ENCODE measurements at regions not wholly inside any gene's neighbourhood (a gene's known extent, or its start where the extent isn't known, plus 50 kb on each side); places are given as distances from the start of the nearest gene placed in this dataset.

DNA sequence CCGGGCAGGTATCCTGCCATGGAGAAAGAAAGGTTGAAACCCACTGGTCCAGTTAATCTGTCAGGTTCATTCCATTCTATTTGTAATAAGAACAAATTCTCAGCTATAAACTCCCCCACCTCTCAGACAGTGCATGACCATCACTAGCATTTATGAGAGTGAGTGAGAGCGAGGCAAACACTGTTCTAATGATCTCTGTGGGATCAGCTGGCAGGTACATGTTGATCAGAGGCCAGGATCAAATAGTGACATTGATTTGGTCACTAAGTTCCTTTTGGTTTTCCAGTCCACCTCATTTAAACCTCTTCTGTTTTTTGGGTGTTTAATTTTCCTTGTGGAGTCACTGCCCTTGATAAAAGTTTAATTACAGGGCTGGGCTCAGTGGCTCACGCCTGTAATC, 423.1 kb upstream of the CHST9 start:
- CTCF ChIA-PET: interaction anchor here (1.0 to 2.0 kb wide), 6 partner anchors 8 to 590 kb away, joined by 3 to 7 read pairs (median 4); no protein-coding TSS in a partner anchor
- H3K4me1 ChIP-seq (ENCODE audit: control insufficient read depth in 1 of 2, insufficient read depth in 2 of 2, low read length in 2 of 2): no peaks in the 10 kb centered on the region
- BruUV-seq (replicated peaks): no TSS peak
- intact Hi-C loops (cut with micrococcal nuclease): no loop called here
- ATAC-seq (no peak), DNase-seq (ENCODE audit: low read depth, low spot score) (no peak)
- no peak overlapping the region for H3K4me3 ChIP-seq (replicated peaks in 1 of 2; ENCODE audit: low read depth in 1 of 2, low read length in 2 of 2)
- no peak overlapping the region for H3K9ac ChIP-seq (ENCODE audit: low read length)
- H3K9me2 ChIP-seq (ENCODE audit: insufficient read depth): no peaks in the 10 kb centered on the region
- H3K9me3 ChIP-seq (ENCODE audit: control insufficient read depth in 1 of 2, insufficient read depth in 1 of 2, low read depth in 1 of 2, low read length in 2 of 2): no peaks in the 10 kb centered on the region
- POLR2A ChIA-PET: no interaction called here
- no peaks in the 10 kb centered on the region for H4K20me1 ChIP-seq (ENCODE audit: insufficient read depth)
- H3K27me3 ChIP-seq (ENCODE audit: insufficient read depth, low read length): no peaks in the 10 kb centered on the region
- no peak for TF ChIP-seq ZFX (IDR thresholded peaks at IDR 0.05)
- TF ChIP-seq CEBPB (IDR thresholded peaks at IDR 0.05; ENCODE audit: low read depth): no peak
- no peak for TF ChIP-seq CBX3 (IDR thresholded peaks at IDR 0.05; ENCODE audit: low read depth)
- no peak for TF ChIP-seq SIN3A (IDR thresholded peaks at IDR 0.05; ENCODE audit: low read depth)
- TF ChIP-seq ELF1 (IDR thresholded peaks at IDR 0.05; ENCODE audit: borderline replicate concordance, low read depth): no peak
- TF ChIP-seq TCF7L2 (IDR thresholded peaks at IDR 0.05; ENCODE audit: borderline replicate concordance, extremely low read depth, insufficient read depth, insufficient read length): no peak
- no peak for TF ChIP-seq YY1 (IDR thresholded peaks at IDR 0.05; ENCODE audit: extremely low read depth, insufficient replicate concordance, low read depth, low read length)
- no peak for TF ChIP-seq ZBTB33 (IDR thresholded peaks at IDR 0.05; ENCODE audit: extremely low read depth, insufficient replicate concordance, low read length)
- TF ChIP-seq, protein P1, sequence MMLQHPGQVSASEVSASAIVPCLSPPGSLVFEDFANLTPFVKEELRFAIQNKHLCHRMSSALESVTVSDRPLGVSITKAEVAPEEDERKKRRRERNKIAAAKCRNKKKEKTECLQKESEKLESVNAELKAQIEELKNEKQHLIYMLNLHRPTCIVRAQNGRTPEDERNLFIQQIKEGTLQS (IDR thresholded peaks at IDR 0.05): no peak
- no peak for TF ChIP-seq POLR2AphosphoS5 (IDR thresholded peaks at IDR 0.05; ENCODE audit: low read depth, low read length)
- TF ChIP-seq, protein P2, sequence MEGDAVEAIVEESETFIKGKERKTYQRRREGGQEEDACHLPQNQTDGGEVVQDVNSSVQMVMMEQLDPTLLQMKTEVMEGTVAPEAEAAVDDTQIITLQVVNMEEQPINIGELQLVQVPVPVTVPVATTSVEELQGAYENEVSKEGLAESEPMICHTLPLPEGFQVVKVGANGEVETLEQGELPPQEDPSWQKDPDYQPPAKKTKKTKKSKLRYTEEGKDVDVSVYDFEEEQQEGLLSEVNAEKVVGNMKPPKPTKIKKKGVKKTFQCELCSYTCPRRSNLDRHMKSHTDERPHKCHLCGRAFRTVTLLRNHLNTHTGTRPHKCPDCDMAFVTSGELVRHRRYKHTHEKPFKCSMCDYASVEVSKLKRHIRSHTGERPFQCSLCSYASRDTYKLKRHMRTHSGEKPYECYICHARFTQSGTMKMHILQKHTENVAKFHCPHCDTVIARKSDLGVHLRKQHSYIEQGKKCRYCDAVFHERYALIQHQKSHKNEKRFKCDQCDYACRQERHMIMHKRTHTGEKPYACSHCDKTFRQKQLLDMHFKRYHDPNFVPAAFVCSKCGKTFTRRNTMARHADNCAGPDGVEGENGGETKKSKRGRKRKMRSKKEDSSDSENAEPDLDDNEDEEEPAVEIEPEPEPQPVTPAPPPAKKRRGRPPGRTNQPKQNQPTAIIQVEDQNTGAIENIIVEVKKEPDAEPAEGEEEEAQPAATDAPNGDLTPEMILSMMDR (IDR thresholded peaks at IDR 0.05 in 2 of 3, conservative IDR thresholded peaks at IDR 0.05 in 1 of 3; ENCODE audit: borderline replicate concordance in 1 of 3, insufficient read depth in 1 of 3, low read depth in 2 of 3, low read length in 2 of 3): no peak
- no peak overlapping the region for H3K27ac ChIP-seq (ENCODE audit: low read depth, low read length)
- H3K36me3 ChIP-seq (ENCODE audit: control insufficient read depth in 1 of 2, insufficient read depth in 2 of 2, low read length in 2 of 2): no peaks in the 10 kb centered on the region
- H3K79me2 ChIP-seq (ENCODE audit: insufficient read depth, low read length): no peaks in the 10 kb centered on the region
- no peak overlapping the region for H2AFZ ChIP-seq (ENCODE audit: low read depth, low read length, poor library complexity, severe bottlenecking)
- H3K4me2 ChIP-seq (ENCODE audit: low read length): no peak overlapping the region
- RAD21 ChIA-PET (ENCODE audit: low non-redundant PET in 1 of 2, low total read pairs in 2 of 2, uncharacterized antibody in 2 of 2, unreplicated experiment in 2 of 2): no interaction called here

Measured in HCT116 (cell line).